Hindlimb muscle (tissue), 1 donor: ENCODE measurements at regions not wholly inside any gene's neighbourhood (a gene's known extent, or its start where the extent isn't known, plus 50 kb on each side); places are given as distances from the start of the nearest gene placed in this dataset.
"Not testable (repeated sequence)": the region's sequence is repeated elsewhere in the genome, so short reads cannot be mapped to it uniquely, and the experiment has no call there.

ENCODE experiments used
- DNase-seq: peaks from one replicate; pipeline ENCODE4 v3.0.0-alpha.2; 2013

DNA sequence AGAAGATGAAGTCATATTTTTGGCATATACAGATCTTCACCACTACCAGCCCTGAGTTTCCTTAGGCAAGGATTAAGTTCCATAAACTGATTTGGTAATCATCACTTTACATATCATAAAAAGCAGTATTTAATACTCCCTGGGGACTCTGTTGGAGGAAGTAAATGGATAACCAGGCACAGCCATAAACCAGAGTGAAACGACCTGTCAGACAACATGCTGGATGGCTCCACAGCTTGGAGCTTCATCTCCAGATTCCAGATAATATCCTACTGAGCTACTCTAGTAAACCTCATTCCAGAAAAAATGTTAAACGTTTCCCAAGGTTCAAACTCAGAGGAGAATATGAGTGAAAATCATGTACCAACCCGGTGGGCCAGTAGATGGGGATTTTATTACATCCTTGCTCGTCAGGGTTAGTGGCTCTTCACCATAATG lies 109.2 kb downstream of the BASP1 start:
- DNase-seq: no peak

DNA sequence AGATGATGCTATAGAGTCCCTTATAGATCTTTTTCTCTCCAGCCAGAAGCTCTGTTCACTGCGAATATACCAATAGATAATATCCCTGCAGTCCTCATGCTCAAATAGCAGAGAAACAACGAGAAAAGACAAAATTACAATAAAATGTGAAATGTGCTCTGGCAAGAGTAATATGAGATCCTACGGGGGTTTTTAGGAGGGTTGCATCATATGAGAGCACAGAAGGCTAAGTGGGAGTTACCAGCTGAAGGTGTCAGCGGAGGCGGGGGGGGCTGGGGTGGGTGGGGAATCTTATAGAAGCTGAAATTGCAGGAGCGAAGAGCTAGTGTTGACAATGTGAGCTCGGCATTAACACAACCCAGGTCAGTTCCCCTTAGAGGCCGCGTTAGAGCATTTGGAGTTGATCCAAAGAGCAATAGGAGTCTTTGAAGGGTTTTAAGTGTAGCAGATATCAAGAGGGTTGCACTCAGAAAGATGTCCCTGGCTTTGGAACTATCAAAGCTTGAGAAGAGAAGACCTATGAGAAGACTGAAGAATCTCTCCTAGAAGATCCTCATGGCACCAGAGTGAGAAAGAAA lies 109.7 kb downstream of the BASP1 start:
- DNase-seq: no peak

DNA sequence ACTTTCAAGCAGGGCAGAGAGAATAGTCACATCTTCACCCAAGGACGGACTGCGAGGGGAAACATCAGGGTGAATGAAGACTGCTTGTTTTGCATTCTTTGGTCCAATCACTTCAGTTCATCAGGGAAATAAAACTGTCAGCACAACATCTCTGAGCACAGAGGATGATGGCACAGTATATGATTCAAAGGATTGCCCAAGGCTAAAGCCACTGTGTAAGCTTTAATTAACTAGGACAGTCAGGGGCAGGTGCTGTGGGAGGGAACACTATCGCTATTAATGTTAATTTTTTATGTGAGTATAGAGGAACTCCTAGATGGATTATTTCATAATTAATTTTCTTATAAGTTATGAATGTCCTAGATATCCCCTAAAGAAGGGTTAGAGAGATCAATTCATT lies 112.1 kb downstream of the BASP1 start:
- no peak for DNase-seq

DNA sequence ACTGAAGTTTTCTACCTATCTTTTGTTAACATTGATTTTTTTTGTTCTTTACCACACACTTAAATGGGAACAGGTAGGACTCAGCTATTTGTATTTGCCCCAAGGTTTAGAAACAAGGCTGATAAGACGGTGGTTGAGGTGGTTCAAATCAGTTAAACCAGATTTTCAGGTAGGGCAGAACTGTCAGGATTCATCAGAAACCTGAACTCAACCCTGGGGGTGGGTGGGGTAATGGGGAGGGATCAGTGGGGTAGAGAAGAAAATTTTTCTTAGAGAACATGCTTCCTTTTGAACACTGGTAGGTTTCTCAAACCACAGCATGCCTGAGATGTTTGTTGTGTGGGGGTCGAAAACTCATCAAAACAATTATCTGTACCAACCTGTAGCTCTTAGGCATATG lies 113.0 kb downstream of the BASP1 start:
- no peak for DNase-seq

DNA sequence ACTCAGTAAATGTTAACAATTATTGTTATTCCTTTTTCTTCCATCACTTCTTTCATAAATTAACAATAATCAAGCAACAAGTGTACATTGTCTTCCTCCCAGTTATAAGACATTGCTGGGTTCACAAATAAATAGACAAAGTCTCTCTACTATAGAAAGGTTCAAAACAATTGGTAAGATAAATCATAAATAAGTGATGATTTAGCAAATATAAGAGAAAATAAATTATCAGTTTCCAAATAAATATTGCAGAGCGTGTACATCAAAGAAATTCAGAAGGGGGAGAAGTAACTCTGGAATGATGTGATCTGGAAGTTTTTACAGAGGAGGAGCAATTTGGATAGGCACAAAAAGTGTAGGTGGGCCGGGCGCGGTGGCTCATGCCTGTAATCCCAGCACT lies 114.2 kb downstream of the BASP1 start:
- DNase-seq: no peak

DNA sequence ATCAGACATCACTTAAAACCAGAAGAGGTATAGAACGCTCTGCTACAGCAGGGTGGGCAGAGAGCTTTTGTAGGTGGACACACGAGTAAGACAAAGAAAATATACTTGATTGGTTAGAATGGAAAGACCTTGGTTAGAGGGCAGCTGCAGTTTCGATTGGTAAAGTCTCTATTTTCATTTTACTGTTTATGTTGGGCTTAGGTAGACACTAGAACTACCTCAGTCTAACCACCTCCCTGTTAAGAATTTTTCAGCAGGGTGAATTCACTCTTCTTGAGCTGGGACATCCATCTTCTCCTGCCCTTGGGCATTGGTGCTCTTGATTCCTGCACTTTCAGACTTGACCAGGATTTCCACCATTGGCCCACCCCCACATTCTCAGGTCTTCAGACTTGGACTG lies 116.3 kb downstream of the BASP1 start:
- DNase-seq: no peak

DNA sequence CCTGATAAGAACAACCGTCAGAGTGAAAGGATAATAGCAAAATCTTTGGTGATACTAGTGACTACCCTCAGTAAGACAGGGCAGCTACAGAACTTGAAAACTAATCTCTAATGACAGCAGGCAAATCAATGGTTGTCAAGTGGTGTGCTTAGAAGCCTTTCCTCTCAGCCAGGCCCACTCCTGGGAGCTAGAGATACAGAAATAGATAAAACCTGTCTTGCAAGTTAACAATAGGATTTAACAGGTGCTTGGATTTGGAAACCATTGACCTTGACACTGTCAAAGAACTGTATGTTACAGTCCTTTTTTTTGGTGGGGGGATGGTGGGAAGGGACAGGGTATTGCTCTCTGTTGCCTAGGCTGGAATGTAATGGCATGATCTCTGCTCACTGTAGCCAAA lies 118.6 kb downstream of the BASP1 start:
- DNase-seq: no peak

DNA sequence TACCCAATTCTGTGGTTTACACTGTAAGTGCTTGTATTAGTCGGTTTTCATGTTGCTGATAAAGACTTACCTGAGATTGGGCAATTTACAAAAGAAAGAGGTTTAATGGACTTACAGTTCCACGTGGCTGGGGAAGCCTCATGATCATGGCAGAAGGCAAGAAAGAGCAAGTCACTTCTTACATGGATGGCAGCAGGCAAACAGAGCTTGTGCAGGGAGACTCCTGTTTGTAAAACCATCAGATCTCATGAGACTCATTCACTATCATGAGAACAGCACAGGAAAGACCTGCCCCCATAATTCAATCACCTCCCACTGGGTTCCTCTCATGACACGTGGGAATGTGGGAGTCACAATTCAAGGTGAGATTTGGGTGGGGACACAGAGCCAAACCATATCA lies 119.3 kb downstream of the BASP1 start:
- DNase-seq: not testable (repeated sequence)

DNA sequence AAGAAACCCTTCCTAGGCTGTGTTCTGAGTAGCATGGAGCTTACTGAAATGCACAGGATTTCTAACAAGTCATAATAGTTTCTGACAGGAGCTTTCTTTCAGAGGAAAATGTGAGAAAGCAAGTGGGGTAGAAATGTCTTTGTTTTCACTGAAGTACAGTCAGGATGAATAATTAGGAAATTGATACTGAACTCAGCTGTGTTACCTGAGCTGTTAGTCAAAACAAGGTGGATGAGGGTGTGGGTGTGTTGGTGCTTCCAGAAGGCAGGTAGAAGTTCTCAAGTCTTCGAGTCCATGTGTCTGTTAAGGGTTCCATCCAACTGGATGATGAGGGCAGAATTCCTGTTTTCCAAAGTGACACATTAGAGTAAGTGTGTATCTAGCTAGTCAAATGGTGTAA lies 122.4 kb downstream of the BASP1 start:
- no peak for DNase-seq

DNA sequence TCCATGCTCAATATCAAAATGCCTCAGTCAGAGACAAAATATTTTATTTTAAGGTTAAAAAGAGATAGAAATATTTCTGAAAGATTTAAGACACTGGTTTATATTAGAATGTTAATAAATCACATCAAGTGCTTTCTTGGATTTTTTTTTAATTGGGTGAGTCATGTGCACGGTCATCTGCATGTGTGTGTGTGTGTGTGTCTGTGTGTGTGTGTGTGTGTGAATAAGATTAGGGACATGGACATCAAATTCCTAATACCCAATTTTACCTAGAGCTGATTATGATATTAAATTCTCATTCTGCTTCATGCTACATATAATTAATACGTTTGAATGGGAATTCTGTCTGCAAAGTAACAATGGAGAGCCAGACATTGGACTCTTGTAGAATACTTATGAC lies 122.9 kb downstream of the BASP1 start:
- no peak for DNase-seq

DNA sequence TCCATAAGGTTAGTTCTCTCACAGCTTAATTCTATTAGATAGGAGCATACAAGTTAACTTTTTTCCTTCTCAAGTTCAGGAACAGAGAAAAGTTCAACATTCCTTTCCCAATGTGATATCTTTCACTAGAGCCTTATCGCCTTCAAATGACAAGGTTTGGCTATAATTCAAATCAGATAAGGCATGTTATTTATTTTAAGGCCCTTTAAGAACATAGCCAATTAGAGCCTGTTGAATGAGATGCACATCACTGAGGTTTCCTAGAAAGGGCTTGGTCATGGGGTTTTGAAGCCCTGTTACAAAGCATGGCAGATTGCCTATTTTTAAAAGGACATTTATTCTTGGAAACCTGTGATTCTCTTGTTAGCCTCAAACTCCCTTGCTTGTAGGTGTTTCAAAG lies 123.4 kb downstream of the BASP1 start:
- no peak for DNase-seq

DNA sequence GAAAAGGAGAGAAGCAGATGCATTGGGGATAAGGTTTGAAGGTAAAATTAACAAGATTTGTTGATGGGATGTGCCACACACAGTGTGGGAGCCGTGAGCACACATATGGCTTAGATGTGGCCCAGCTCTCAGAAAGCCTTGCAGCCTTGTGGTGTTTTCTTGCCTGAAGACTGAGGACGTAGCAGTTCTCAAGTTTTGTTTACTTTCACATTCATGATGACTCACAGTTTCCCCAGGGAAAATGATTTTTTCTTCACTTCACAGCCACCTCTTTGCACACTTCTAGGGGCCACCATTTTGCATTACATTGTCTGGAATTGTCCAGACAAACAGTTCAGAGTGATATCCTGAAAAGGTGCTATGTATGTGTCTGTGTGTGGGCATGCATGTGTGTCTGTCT lies 126.2 kb downstream of the BASP1 start:
- DNase-seq: no peak

DNA sequence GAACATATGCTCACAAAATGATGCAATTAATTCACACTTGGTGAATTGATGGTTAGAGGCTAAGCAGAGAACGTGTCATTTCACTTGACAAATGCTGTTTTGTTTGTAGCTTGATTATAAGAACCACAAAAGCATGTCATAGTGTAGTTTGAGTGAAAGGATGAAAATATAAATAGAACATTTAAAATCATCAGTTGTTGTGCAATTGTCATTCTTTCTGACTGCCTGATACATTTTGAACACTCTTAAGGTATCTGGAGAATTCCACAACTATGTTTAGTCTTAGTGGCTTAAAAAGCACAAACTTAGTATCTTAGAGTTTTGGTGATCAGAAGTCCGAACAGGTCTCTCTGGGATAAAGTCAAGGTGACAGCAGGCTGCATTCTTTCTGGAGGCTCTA lies 129.4 kb downstream of the BASP1 start:
- DNase-seq: no peak

DNA sequence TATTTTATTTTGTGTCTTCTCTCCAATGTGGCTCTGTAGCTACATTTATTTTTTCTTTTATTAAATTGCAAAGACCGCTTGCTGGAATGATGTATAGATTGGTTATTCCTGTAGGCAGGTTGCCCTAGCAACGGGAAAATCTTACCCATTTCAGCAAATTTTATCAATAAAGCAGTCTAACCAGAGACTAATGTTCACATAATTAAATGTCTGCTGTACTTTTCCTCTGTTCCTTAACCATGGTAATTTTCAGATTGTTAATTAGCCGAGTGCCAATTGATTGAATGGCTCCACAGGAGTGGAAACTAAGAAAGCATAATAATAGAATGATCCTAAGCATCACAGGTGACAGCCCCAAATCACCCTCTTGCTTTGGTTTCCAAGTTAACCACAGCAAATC lies 134.8 kb downstream of the BASP1 start:
- DNase-seq: no peak

DNA sequence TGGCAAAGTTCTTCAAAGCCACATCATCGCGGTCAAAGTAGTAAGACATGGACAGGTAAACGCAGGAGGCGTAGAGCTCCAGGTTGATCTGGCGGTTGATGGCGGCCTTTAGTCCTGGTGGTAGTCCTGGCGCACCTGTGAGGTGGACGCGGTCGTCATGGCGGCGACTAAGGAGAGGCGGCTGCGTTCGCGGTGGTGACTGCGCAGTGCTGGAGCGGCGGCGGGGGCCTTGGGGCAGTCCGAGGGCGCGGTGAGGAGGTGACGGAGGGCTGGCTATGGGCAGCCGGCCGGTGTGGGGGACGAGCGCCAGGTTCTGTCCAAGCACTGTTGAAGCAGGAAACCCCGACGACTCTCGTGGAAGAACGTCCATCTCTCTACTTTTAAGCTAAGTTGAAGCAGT lies 136.8 kb downstream of the BASP1 start:
- DNase-seq: no peak

DNA sequence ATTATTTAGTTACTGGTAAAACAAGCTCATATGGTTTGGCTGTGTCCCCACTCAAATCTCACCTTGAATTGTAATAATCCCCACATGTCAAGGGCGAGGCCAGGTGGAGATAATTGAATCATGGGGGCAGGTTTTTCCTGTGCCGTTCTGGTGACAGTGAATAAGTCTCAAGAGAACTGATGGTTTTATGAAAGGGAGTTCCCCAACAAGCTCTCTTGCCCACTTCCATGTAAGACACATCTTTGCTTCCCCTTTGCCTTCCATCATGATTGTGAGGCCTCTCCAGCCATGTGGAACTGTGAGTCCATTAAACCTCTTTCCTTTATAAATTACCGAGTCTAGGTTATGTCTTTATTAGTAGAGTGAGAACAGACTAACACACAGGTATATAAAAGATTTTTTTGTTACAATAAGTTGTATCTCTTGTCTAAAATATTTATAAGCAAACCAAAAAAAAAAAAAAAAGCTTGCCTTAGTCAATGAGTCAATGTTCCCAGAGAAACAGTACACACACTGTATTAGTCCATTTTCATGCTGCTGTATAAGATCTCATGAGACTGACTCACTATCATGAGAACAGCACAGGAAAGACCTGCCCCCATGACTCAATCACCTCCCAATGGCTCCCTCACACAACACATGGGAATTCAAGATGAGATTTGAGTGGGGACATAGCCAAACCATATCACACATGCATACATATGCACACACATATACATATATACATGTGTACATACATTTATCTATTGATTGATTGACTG lies 138.3 kb downstream of the BASP1 start:
- DNase-seq: no peak

DNA sequence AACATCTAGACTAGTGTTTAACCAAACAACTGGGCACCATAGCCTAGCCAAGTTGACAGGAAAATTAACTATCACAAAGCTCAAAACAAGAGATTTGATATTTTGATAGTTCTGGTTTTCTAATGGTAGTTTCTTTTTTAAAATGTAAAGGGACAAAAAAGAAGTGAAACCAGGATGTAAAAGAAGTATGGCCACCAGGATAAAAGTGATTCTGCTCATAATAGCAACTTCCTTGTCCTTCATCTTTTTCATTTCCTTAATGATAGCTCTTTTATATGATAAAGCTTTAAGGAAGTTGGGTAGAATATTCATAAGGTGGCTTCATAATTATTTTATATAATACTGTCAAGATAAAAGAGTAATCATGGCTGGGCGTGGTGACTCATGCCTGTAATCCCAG lies 139.1 kb downstream of the BASP1 start:
- DNase-seq: no peak

DNA sequence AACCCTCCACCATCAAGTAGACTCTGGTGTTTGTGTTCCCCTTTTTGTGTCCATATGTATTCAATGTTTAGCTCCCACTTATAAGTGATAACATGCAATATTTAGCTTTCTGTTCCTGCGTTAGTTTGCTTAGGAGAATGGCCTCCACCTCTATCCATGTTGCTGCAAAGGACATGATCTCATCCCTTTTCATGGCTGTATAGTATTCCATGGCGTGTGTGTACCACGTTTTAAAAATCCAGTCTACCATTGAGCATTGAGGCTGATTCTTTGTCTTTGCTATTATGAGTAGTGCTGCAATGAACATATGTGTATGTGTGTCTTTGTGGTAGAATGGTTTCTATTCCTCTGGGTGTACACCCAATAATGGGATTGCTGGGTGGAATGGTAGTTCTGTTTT lies 140.1 kb downstream of the BASP1 start:
- no peak for DNase-seq

DNA sequence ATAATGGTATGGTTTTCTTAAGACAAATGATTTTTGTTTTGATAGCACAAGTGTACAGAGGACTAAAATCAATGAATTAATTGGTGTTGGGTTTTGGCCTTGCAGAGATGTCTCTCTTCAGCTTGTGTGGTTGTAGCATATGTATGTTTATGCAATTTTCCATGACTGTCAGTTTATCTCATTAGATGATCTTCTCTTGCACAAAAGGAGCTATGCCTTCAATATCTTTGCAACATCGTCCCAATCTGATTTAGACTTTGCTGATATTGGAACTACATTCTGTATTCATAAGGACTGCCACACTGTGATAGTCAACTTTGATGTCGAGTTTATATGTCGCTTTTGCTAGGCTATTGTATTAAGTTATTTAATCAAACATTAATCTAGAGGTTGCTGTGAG lies 140.0 kb upstream of the TAF11L2 start:
- no peak for DNase-seq

DNA sequence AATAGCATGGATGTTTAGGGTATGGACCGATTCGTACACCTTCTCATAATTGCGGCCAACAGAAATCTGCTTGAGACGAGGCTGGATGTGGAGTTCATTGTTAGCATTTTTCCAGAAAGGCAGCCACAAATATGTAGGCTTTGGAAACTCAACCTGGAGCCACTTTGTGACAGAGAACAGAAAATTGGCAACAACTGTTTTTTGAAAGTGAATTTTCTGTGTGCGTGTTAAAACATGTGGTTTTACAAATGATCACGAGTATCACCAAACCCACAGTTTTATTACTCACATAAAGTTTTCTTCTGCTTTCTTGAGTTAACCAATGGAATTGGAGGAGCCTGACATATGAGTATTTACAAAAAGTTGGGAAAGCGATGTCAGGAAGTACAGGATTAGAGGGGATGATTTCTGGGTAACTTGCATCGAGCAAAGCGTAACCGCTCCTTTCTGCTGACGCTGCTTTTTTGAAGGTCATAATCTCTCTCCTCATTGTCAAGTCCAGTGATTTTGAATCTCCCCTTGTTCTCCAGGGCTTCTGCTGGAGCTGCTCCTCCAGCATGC lies 138.5 kb upstream of the TAF11L2 start:
- peak; percentile 56 for DNase-seq

DNA sequence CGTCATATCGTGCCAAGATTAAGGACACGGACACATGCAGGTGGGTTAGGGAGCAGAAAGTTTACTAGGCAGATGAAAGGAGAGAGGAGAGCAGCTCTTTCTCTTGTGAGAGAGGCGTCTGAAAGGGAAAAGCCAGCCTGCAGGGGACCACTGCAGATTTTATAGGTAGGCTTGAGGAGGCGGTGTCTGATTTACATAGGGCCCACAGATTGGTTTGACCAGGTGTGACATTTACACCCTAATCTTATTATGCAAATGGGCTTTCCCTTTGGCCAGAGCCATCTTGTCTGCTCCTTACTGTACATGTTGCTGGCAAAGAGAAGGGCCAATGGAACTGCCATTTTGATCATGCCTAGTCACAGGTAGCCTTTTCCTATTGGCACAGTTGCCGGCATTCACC lies 137.2 kb upstream of the TAF11L2 start:
- no peak for DNase-seq

DNA sequence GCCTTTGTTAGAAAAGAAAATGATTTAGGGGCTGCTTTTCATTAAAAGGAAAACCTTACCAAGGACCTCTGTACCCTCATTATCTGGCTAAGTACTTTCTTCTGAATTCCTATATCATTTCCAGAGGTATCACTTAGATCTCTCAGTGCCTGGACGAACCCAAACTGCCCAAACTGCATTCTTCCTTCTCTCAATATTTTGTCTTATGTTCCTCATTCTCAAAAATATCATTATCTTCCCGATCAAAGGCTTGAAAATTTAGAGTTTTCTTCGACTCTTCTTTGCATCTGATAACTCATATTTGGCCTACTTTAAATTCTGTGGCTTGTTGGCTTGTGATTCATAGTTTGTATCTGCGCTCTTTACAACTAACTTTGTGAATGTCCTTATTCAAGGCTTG lies 136.7 kb upstream of the TAF11L2 start:
- DNase-seq: no peak

DNA sequence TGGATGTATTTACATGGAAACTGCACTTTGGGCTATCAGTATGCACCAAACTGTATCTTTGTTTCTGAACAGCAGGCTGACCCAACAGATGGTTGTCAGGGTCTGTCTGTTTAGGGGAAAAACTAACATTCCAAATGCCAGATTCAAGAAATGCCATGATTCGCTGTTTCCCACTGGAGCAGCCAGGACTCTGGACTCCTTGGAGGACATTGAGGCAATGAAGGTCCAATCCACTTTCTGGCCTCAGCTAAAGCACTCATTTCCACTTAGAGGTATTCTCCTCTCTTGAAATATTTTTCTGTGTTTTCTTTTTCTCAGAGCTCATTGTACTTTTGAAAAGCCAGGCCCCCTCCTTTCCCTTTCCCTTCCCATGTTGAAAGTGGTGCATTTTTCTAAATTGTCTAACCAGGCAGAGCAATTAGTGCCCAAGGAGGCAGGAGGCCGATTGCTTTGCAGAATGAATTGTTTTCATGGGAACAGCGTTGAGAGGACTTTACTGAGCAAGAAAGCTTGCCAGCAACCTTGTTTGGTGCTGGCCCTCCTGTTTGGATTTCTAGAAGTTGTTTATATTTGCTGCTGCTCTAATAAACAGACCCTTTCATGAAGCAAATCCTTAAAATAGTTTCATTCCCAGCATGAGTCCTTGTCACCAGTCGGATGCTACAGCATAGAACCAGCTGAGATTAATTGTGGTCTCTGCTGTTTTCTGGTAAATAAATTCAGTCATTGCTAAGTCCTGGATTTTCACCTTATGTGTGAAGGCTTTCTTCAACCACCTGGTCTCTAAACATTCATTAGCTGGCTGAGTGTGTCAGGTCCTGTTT lies 132.8 kb upstream of the TAF11L2 start:
- DNase-seq: no peak

DNA sequence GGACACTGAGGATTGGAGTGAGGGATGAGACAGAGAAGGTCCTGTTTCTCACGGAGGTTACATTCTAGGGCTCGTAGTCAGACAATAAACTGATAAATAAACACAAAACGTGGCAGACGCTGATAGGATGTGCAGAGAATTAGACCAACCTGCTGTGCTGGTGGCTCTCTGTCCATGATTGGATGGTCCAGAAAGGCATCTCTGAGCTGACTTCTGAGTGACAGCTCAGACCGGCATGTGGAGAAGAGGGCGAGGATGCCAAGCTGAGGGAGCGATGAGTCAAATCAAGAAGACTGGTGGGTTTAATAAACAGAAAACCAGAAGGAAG lies 132.3 kb upstream of the TAF11L2 start:
- DNase-seq: no peak
